Coronary artery (tissue), 2 donors: ENCODE measurements at regions not wholly inside any gene's neighbourhood (a gene's known extent, or its start where the extent isn't known, plus 50 kb on each side); places are given as distances from the start of the nearest gene placed in this dataset.

Experiments
- DNase-seq: peaks from one replicate; pipeline ENCODE4 v3.0.0-alpha.2; 2017; ENCODE audit warnings: low spot score
- H3K27ac ChIP-seq, 2 donors: fragments of 200-600 bp; sonication (generic); one replicate each; pipeline ENCODE4 v1.5.1; 2016 to 2019
- H3K4me3 ChIP-seq: fragments of 200-600 bp; sonication (generic); 2 replicates; pipeline ENCODE4 v1.5.1; 2016; ENCODE audit warnings: mild to moderate bottlenecking, moderate library complexity
- CTCF ChIP-seq: fragments of 200-600 bp; sonication (generic); IDR thresholded peaks from one replicate; pipeline ENCODE4 v1.5.1; 2019; ENCODE audit warnings: antibody characterized with exemption

- H3K4me3 ChIP-seq = no peak overlapping the region
- TF ChIP-seq CTCF = no peak
- no peak for DNase-seq
- no peak overlapping the region for H3K27ac ChIP-seq
Observed at GRCh38 chr14:56371737-56372136, 207.9 kb upstream of the TMEM260 start.

- TF ChIP-seq CTCF = no peak
- H3K27ac ChIP-seq = no peak overlapping the region
- DNase-seq = no peak
- H3K4me3 ChIP-seq = no peak overlapping the region
Observed at GRCh38 chr14:56374421-56374820, 205.2 kb upstream of the TMEM260 start.

GRCh38 chr14:56378046-56378445, 201.6 kb upstream of the TMEM260 start:
- TF ChIP-seq CTCF = no peak
- peak overlapping the region; percentile 82 to 87 for H3K27ac ChIP-seq
- H3K4me3 ChIP-seq = peak overlapping the region; percentile 38
- no peak for DNase-seq

- no peak for TF ChIP-seq CTCF
- Histone ChIP-seq H3K4me3 (peak overlapping the region; percentile 38), H3K27ac (peak overlapping the region; percentile 82 to 87)
- no peak for DNase-seq
Observed at GRCh38 chr14:56378475-56378877, 201.1 kb upstream of the TMEM260 start.

GRCh38 chr14:56379956-56380355, 199.6 kb upstream of the TMEM260 start:
- no peak for TF ChIP-seq CTCF
- DNase-seq = no peak
- H3K27ac ChIP-seq = peak overlapping the region; percentile 82 to 87
- H3K4me3 ChIP-seq = no peak overlapping the region

- Histone ChIP-seq H3K27ac (no peak overlapping the region), H3K4me3 (no peak overlapping the region)
- no peak for TF ChIP-seq CTCF
- DNase-seq = no peak
Observed at GRCh38 chr14:56386024-56386423, 193.6 kb upstream of the TMEM260 start.

GRCh38 chr14:56390859-56391258, 188.7 kb upstream of the TMEM260 start:
- DNase-seq = no peak
- no peak for TF ChIP-seq CTCF
- Histone ChIP-seq H3K27ac (no peak overlapping the region), H3K4me3 (no peak overlapping the region)
